Hematopoietic multipotent progenitor cell treated with erythropoietin and hydrocortisone succinate and interleukin-3 and kit ligand, for 15 days (in vitro differentiated cells): ENCODE measurements at regions not wholly inside any gene's neighbourhood (a gene's known extent, or its start where the extent isn't known, plus 50 kb on each side); places are given as distances from the start of the nearest gene placed in this dataset.

Source experiments
- DNase-seq: peaks from one replicate; pipeline ENCODE4 v3.0.0-alpha.2; 2015; ENCODE audit warnings: low spot score

DNA sequence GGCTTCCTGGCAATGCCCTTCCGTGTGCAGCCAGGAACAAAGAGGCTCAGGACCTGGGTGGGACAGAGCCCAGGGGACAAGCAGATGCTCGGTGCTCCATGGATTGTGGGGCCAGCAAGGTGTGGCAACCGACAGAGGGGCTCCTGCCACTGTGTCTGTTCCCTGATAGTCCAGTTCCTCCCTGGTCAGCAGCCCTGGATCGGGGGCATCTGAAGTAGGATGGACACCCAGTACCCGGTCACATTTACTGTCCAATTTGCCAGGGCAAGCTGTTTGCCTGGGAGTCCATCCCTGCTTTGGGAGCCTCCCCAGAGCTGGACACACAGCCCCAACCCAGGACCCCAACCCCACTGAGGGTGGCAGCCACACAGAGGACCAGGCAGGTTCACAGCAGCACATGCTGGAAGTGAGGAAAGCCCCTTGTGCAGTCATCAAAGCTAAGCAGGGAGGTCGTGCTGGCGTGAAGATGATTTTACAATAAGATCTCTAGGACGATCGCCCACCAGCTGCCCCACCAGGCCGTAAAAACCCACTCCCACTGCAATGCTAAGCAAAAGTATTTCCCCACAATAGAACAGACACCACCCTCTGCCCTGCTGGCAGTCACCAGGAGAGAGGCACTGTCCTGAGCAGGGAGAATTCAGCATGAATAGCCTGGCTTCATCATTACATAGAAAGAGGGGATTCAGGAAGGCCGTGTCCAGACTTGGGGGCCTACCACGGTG, 141.7 kb downstream of the NDUFA10 start:
- DNase-seq: no peak

DNA sequence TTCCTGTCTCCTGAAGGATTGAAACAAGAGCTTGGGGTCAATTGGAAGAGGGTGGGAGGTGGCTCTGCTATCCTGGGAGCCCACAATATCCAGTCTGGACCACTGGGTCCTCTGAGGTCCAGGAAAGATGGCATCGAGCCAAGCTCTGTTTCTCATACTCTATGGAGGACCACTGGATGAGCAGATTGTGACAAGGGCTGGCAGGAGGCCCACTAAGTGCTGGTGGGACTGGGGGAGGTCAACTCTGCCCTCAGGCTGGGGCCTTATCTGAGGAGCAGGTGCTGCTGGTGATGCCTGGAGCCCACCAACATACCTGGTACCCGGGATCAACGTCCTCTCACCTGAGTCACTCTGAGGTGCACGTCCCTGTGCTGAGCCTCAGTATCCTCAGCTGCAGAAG, 142.4 kb downstream of the NDUFA10 start:
- no peak for DNase-seq

DNA sequence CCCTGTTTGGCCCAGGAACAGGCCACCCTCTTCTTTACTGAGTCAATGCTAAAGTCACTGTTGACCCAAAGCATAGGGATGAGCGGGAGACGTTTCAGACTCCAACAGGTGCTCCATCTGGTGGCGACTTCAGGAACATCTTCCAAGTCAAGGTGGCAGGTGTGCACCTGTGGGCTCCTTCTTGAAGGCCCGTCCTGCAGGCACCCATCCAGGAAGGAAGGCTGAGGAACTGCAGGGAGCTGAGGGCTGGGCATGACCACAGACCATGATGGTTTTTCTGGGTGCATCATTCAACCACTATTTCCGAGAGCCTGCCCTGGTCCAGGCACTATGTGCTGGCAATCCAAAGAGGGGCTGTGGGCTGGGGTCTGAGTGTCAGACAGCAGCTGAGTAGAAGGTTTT, 142.8 kb downstream of the NDUFA10 start:
- DNase-seq: peak; percentile 16

DNA sequence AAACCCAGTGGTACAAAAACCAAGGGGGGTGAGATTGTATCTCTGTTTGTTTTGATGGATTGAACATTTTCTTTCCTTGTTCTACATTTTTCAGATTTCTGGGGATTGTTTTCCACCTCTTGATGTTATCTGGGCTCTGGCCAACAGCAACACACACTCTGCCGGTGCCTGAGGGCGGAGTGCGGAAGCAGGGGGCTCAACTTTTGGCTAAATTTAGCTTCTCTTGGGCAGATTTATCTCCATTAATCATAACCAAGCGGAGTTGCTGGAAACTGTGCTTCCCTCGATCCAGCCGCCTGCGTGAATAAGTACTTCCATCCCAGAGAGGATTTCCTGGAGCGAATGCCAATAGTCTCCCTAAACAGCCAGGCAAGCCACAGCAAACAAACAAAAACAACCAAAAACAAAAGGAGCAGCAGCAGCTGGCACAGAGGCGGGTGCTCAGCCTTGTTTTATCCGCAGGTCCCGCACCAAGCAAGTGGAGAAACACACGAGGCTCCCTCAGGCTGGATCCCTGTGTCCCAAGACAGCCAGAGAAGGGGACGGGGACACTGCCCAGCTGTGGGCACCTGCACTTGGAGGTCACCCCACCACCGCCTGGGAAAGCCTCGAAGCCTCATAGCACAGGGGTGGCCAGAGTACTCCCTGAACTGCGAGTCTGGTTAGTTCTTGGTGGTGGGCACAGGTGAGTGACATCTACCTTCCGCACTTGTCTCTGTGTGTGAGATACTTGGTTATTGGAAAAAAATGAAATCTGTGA, 143.4 kb downstream of the NDUFA10 start:
- DNase-seq: no peak

DNA sequence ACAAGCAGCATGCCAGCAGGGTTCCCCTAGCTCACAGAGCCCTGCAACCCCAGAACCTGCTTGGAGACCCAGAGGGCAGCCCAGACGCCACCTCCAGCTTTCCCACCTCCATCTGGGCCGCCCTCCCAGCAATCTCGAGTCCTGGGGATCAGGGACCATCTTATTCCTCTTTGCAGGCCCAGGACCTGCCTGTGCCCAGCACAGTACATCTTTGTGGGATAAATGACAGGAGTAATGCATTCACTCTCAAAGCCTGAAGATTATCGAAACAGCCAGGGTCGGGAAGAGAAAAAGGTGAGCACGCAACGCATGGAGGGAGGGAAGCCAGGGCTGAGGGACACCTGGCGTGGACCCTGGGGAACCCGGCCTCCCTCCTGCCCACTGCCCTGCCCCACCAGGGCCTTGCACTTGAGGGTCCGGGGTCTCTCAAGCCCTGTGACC, 144.1 kb downstream of the NDUFA10 start:
- no peak for DNase-seq

DNA sequence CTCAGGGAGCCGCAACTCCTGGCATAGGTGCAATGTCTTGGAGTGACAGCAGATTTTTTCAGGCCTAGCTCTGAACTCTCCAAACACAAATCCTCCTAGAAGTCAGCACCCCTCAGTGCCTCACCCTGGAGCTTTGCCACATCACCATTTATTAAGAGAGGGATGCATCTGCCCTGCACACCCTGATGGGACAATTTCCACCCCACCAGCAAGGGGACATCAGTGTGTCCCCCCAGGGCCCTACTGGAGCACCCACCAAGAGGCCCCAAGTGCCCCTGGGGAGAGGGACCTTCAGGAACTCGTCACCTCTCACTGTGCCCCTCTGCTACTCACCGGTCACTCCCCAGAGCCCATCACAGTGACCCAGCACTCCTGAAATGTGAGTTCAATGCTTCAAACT, 144.7 kb downstream of the NDUFA10 start:
- DNase-seq: no peak

DNA sequence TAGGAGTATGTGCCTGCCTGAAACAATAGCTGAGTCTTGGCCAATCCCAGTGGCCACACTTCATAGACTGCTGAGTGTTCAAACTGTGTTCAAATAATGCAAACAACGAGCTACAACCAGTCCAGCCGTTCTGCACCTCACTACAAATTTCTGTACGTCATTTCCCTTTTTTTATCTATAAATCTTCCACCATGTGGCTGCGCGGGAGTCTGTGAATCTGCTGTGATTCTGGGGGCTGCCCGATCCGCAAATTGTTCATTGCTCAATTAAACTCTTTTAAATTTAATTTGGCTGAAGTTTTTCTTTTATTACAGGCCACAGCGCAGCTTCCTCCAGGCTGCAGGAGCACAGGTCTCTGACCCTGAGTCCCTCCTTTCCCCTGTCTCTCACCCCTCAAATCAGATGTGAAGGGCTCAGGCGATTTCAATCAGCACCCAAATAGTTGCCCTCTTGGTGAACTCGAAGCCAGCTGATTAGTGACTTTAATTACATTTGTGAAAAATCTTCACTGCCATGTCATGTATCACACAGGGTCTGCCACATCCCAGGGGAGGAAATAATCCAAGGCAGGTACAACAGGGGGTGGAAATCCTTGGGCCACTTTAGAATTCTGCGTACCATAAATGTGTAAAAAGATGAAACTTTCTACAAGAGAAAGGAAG, 145.6 kb downstream of the NDUFA10 start:
- no peak for DNase-seq

DNA sequence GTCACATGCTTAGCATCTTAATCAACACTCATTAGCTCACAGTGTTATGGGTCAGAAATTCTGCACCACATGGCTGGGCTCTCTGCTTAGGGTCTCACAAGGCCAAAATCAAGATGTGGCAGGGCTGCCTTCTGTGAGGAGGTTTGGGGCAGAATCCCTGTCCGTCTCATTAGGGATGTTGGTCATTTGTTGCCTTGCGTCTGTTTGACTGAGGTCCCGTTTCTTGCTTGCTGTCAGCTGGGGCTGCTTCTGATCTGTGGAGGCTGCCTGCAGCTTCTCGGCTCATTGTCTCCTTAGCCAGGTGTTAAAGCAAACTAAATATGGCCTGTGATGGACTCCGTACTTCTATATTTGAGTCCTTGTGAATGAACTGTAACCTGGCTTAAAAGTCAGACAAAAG, 146.5 kb downstream of the NDUFA10 start:
- DNase-seq: no peak

DNA sequence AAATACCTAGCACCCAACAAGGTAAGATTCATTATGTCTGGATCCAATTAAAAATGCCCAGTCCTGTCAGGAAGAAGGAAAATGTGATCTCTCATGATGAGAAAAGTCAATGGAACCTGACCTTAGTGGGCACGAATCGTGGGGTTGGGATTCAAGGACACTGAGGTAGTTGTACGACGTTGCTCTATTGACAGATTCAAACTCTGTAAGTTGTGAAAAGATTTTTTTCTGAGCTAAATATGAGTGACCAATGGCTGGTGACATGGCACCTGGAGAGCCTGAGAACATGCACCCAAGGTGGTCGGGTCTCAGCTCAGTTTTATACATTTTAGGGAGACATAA, 148.2 kb downstream of the NDUFA10 start:
- no peak for DNase-seq

DNA sequence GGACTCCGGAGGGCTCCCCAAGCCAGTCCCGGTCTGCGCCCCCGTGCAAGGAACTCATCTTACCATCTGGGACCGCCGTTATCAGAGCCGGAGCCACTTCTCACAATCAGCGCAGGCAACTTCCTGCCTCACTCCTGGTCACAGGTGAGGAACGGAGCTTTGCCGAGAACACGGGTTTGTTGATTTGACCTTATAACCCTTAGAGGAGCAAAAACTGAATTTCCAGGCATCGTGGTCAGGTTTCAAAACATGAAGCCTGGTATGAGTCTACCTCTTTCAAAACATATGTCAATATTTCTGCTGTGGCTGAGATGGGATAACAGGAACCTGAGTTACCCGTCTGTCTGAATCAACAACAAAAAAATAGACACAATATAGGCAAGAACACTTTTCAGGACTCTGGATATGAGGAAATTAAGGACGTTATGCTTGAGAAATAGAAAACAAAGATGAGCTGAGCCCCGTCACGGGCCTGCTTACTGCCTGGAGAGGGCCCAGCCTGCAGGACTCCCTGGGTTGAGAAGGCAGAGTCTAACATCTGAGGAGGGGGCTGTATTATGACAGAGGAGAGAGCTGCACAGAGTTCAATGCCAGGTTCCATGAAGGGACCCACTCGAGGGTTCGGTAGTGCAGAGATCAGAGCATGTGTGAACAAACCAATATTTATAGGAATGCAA, 148.7 kb downstream of the NDUFA10 start:
- DNase-seq: no peak

DNA sequence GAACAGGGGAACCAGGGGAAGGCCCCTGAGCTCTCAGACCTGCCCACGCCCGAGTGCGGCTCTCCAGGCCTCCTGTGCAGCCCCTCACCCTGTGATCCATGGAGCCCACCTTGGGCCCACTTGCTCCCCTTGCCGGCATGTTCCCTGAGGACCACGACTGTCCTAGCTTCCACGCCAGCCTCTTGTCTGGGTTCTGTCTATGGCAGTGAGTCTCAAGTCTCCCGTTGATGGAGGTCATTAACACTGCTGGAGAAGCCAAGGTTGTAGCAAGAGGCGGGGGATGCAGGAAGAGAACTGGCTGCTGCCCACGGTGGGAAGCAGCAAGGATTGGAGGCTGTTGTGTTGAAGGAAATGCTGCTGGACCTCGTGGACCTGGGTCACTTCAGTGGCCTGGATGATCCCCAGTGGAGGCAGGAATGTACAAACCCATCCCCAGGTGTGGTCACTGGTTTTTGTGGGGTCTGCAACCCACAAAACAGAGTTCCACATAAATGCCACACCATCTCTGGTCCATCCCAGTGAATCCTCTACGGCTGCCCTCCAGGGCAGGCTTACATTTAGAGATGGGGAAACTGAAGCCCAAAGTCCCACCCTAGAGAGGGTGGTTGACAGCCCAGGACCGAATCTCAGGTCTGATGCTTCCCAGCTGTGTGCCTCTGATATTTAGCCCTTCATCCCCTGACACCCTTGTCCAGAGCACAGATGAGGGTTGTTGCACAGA, 150.3 kb downstream of the NDUFA10 start:
- DNase-seq: no peak

DNA sequence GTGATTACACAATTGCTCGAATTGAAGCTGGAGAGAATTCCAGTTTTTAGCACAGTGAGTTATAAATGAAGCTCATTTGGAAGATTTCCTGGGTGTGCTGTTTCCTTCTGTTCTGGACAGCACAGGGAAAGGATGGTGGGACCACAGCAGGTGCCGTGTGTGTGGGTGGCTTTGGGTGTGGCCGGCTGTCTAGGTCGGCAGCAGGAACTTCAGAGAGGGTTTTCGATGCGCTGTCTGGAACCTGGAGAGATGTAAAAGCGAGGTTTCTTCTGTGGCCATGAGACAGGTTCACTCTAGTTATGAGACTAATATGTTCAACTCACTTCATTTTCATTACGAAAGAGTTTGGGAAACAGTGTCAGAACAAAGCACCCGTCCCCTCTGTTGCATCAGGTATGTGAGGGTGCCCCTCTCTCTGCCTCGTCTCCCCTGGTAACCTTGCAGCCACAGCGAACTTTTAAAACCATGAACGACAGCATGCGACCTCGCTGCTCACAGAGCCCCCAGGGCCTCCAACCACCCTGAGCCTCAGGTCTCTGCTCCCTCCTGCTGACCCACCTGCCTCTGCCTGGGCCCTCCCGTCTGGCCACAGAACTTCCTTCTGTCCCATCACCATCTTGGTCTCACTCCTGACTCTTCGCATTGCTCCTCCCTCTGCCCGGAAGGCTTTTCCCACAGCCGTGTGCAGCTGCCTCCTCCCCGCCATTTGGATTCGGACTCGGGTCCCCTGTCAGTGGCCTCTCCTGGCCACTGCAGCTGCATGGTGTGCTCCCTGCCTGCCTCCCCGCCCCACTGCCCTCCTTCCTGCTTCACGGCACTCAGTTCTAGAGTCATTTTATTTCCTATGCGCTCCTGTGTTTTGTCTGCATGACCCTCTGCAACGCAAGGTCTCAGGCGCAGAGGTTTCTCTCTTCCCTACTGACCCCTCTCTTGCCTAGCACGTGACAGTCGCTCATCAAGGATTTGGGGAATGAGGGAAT, 151.2 kb downstream of the NDUFA10 start:
- DNase-seq: no peak

DNA sequence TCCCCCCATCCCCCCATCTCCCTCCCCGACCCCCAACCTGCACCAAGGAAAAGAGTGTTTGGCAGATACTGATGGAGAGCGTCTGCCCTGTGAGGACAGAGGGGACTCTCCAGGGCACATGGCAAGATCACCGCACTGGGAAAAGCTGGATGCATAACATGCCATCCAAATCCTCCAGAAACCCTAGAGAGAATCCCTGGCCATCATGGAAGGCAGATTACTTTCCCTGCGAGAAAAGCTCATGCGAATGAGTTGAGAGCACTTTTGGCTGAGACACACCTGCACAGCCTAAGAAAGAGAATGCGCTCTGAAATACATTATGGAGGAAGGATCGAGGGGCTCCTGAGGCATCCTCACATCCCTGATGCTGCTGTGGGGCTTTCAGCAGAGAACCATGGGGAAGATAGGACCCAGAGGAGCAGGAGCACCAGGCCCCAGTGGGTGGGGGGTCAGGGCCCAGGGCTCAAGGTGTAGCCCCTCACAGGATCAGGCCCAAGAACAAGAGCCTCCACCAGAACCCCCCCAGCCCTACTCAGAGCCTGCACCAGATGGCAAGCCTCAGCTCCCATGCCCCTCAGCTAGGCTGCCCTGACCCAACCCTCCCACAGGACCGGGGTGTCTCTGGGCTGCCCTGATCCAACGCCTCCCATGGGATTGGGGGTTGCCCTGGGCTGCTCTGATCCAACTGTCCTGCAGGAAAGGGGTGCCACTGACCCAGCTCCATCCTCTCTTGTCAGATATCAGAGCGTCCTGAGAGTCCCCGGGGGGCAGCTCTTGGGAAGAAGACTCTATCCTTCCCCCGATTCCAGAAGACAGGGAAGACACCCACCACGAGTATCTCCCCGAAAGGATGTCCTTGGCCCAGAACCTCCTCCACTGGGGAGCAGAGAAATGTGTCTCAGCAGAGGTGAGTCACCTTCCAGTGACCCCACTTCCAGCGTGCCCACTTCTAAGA, 153.4 kb downstream of the NDUFA10 start:
- no peak for DNase-seq

DNA sequence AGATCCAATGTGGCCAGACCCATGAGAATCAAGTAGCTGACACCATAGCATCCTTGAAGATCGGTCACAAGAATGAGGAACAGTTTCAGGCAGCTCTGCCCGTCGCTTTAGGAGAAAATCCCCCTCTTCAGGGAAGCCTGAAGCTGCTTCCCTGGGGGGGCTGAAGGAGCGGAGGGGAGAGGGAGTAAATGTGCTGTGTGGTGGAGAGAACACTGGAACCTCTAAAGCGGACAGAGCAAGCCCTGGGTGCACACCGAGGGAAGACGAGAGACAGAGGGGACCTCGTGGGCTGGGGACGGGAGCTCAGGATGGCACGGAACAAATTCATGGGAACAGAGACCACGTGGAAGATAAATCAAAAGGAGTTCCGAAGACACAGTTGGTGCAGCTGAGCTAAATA, 154.3 kb downstream of the NDUFA10 start:
- no peak for DNase-seq

DNA sequence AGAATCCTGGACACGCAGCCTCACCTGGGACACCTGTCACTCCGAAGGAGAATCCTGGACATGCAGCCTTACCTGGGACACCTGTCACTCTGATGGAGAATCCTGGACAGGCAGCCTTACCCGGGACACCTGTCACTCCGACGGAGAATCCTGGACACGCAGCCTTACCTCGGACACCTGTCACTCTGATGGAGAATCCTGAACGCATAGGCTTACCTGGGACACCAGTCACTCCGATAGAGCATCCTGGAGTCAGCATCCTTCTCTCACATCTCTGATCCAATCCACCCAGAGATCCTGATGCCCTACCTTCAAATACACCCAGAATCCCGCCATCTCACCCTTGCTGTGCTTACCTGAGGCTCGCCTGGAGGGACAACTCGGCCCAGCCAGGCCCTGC, 154.9 kb downstream of the NDUFA10 start:
- DNase-seq: no peak

DNA sequence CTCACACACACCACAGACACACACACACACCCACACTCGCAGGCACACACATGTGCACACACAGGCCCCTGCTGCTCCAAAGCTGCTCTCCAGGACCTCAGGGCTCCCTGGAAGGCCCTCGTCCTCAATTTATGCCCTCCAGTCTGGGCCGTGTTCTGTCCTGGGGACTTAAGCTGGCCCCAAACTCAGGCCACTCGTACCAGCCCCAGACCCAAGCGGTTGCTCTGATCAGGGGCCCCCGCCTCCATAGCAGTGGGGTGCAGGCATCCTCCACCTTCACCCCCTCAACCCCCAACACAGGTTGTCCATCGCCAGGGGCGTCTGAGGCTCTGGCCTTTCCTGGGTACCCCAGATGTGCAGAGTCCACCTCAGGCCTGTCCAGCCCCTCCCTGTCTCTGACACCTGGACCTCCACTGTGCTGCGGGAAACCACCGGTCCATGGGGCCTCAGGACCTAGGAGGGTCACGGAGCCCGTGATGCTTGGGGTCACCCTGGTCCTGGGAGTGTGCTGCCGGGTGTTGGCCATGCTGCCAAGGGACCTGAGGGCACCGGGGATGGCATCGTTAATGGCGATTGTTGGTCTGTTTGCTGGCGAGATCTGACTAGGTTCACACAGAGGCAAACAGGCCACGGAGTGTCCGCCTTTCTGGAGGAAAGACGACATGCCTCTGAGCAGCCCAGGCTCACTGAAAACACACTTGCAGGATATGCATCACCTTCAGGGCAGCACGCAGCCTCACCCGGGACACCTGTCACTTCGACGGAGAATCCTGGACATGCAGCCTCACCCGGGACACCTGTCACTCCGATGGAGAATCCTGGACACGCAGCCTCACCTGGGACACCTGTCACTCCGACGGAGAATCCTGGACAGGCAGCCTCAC, 155.6 kb downstream of the NDUFA10 start:
- no peak for DNase-seq

DNA sequence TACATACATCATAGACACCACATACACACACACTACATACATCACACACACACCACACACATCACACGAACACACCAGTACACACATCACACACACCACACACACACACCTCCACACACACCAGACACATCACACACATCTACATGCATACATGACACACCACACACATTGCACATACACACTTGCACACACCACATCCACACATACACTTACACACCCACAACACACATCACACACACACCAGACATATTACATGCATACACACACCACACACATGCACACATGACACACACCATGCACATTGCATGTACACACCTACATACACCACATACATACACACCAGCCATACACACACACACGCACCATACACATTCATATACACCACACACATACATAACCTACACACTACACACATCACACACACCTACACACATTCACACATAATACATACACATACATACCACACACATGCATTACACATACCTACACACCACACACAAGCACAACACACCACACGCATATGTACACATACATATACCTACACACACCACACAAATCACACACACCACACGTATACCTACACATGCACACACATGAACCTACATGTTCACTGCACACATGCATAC, 156.5 kb downstream of the NDUFA10 start:
- DNase-seq: no peak

DNA sequence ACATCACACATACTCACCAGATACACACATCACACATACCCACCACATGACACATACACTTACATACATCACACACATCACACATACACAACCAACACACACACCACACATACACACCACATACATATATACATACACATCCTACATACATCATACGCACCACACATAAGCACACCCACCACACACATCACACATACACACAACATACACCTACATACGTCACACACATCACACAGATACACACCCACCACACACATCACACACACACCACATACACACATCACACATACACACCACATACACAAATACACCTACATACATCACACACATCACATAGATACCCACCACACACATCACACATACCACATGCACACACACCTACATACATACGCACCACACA, 158.4 kb downstream of the NDUFA10 start:
- DNase-seq: no peak
